GM19351 (cell line): ENCODE measurements at regions not wholly inside any gene's neighbourhood (a gene's known extent, or its start where the extent isn't known, plus 50 kb on each side); places are given as distances from the start of the nearest gene placed in this dataset.

Source experiments
- ATAC-seq: cut with Tn5 transposase; IDR thresholded peaks from one replicate; pipeline ENCODE4 v1.9.1; 2021; ENCODE audit warnings: mild to moderate bottlenecking, moderate library complexity; ENCODE audit not compliant: unreplicated experiment

- no peak for ATAC-seq
These were observed 65.0 kb downstream of the CBLN1 start for GRCh38 chr16:49216593-49216992.

GRCh38 chr16:49213594-49213993 lies 68.0 kb downstream of the CBLN1 start:
- ATAC-seq = no peak

GRCh38 chr16:49204191-49204590 lies 77.4 kb downstream of the CBLN1 start:
- ATAC-seq = no peak

- no peak for ATAC-seq
These were observed 78.3 kb downstream of the CBLN1 start for GRCh38 chr16:49203361-49203760.

- ATAC-seq = no peak
These were observed 80.5 kb downstream of the CBLN1 start for GRCh38 chr16:49201118-49201517.

- no peak for ATAC-seq
These were observed 81.3 kb downstream of the CBLN1 start for GRCh38 chr16:49200223-49200820.

- ATAC-seq = no peak
These were observed 86.4 kb downstream of the CBLN1 start for GRCh38 chr16:49195237-49195548.

GRCh38 chr16:49194537-49195236 lies 87.0 kb downstream of the CBLN1 start:
- no peak for ATAC-seq

GRCh38 chr16:49193596-49193995 lies 88.0 kb downstream of the CBLN1 start:
- no peak for ATAC-seq

GRCh38 chr16:49189286-49189685 lies 92.4 kb downstream of the CBLN1 start:
- ATAC-seq = no peak

- ATAC-seq = peak; percentile 65
These were observed 97.7 kb downstream of the CBLN1 start for GRCh38 chr16:49183911-49184310.

- ATAC-seq = no peak
These were observed 99.7 kb downstream of the CBLN1 start for GRCh38 chr16:49181791-49182518.

GRCh38 chr16:49179714-49180330 lies 101.8 kb downstream of the CBLN1 start:
- no peak for ATAC-seq

GRCh38 chr16:49168126-49168525 lies 113.5 kb downstream of the CBLN1 start:
- ATAC-seq = no peak

GRCh38 chr16:49165025-49165424 lies 116.6 kb downstream of the CBLN1 start:
- no peak for ATAC-seq

GRCh38 chr16:49161191-49161590 lies 120.4 kb downstream of the CBLN1 start:
- ATAC-seq = no peak

- ATAC-seq = no peak
These were observed 123.5 kb downstream of the CBLN1 start for GRCh38 chr16:49158029-49158642.

GRCh38 chr16:49150341-49150740 lies 131.3 kb downstream of the CBLN1 start:
- no peak for ATAC-seq

- no peak for ATAC-seq
These were observed 133.2 kb downstream of the CBLN1 start for GRCh38 chr16:49148410-49148809.

- no peak for ATAC-seq
These were observed 141.0 kb downstream of the CBLN1 start for GRCh38 chr16:49140618-49141017.

- no peak for ATAC-seq
These were observed 151.2 kb downstream of the CBLN1 start for GRCh38 chr16:49130397-49130796.
